ENCODE measurements at regions not wholly inside any gene's neighbourhood (a gene's known extent, or its start where the extent isn't known, plus 50 kb on each side); places are given as distances from the start of the nearest gene placed in this dataset.

DNA sequence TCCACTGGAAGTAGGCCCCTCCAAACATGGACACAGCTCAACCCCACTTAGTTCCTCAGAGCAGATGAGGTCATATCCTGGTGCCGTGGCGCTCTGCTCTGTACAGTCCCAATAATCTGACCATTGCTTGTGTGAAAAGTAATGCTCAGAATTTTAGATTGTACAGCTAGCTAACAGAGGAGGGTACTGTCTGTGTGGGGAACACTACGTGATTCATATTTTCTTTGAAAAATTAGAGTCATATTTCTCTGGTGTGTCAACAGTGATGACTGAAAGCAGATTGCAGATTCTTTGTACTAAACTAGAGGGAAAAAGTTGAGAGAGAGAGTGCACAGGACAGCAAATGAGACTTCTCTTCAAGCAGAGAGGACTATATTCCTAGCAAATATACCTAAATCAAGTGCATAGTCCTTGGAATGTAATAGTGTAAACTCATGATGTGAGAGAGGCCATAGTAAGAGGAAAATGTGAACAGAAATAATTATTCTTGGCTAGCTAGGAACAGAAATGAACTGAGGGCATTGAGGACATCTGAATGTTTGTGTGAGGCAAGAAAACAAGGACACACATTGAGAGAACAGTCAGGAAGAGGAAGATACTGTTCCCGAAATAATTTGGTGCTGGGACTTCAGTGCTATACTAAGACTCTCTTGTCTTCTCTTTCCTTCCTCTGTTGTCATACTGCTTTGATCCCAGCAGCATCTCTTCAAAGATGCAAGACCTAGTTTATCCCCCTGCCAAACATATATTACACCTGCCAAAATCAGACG is 157.0 kb upstream of the RND3 start:
- H3F3A ChIP-seq (ENCODE audit: insufficient read depth, low read depth): no peaks in the 10 kb centered on the region
- H3K27ac ChIP-seq: no peak overlapping the region
- BruUV-seq (replicated peaks): no TSS peak
- no peaks in the 10 kb centered on the region for H3K9me2 ChIP-seq (ENCODE audit: insufficient read depth)
- ChIA-PET POLR2A (ENCODE audit: unreplicated experiment) (interaction anchor here (0.5 kb wide), 1 partner anchor 759 kb away, joined by 4 read pairs; no protein-coding TSS in a partner anchor), CTCF (no interaction called here)
- H3K9me3 ChIP-seq (ENCODE audit: insufficient read depth, low read depth): no peaks in the 10 kb centered on the region
- TF ChIP-seq EZH2 (IDR thresholded peaks at IDR 0.05; ENCODE audit: low read depth): no peak
- TF ChIP-seq, protein P1, sequence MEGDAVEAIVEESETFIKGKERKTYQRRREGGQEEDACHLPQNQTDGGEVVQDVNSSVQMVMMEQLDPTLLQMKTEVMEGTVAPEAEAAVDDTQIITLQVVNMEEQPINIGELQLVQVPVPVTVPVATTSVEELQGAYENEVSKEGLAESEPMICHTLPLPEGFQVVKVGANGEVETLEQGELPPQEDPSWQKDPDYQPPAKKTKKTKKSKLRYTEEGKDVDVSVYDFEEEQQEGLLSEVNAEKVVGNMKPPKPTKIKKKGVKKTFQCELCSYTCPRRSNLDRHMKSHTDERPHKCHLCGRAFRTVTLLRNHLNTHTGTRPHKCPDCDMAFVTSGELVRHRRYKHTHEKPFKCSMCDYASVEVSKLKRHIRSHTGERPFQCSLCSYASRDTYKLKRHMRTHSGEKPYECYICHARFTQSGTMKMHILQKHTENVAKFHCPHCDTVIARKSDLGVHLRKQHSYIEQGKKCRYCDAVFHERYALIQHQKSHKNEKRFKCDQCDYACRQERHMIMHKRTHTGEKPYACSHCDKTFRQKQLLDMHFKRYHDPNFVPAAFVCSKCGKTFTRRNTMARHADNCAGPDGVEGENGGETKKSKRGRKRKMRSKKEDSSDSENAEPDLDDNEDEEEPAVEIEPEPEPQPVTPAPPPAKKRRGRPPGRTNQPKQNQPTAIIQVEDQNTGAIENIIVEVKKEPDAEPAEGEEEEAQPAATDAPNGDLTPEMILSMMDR (conservative IDR thresholded peaks at IDR 0.05): no peak
- H4K20me1 ChIP-seq (ENCODE audit: insufficient read depth): no peaks in the 10 kb centered on the region
- no peak for DNase-seq
- no peaks in the 10 kb centered on the region for H3K4me1 ChIP-seq (replicated peaks; ENCODE audit: insufficient read depth)
- no peaks in the 10 kb centered on the region for H3K36me3 ChIP-seq (ENCODE audit: low read depth)
- H3K4me3 ChIP-seq: no peak overlapping the region
- H3K79me2 ChIP-seq (ENCODE audit: low read depth): no peaks in the 10 kb centered on the region
- no peak overlapping the region for H3K4me2 ChIP-seq
- intact Hi-C loops (cut with micrococcal nuclease; ENCODE audit: unreplicated experiment): no loop called here
- no peak overlapping the region for H2AFZ ChIP-seq
- no peaks in the 10 kb centered on the region for H3K27me3 ChIP-seq (ENCODE audit: insufficient read depth, low read depth)

DNA sequence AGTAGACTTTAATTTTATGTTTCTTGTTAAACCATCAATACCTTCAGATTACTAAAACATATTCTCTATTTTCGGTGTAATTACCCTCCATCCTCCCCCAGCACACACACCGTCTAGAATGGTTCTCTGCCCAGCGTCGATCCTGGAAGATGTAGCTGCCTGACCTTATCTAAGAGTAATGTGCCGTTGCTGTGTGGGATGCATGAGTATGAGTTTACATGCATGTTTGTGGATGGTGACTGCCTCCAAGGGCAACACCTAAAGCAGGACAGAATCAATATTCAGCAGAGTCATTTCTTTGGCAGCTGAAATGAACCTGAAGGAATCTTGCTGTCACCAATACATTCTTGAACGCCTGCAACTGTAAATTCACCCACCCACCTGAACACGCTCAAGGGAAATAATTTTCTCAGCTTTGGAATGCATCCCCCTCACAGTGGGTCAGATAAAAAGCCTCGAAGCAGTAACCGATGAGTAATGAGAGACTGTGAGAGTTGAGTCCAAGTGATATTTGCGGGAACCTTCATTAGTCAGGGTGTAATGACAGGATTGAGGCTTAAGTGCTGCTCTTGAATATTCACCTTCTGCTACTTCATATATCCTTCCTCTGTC is 155.8 kb upstream of the RND3 start:
- Histone ChIP-seq H3K27me3 (ENCODE audit: insufficient read depth, low read depth) (no peaks in the 10 kb centered on the region), H3K27ac (no peak overlapping the region), H3K79me2 (ENCODE audit: low read depth) (no peaks in the 10 kb centered on the region), H2AFZ (no peak overlapping the region), H3F3A (ENCODE audit: insufficient read depth, low read depth) (no peaks in the 10 kb centered on the region), H3K36me3 (ENCODE audit: low read depth) (no peaks in the 10 kb centered on the region), H3K4me3 (no peak overlapping the region), H3K9me2 (ENCODE audit: insufficient read depth) (no peaks in the 10 kb centered on the region), H3K9me3 (ENCODE audit: insufficient read depth, low read depth) (no peaks in the 10 kb centered on the region), H4K20me1 (ENCODE audit: insufficient read depth) (no peaks in the 10 kb centered on the region), H3K4me2 (no peak overlapping the region), H3K4me1 (replicated peaks; ENCODE audit: insufficient read depth) (no peaks in the 10 kb centered on the region)
- CTCF ChIA-PET: no interaction called here
- POLR2A ChIA-PET (ENCODE audit: unreplicated experiment): no interaction called here
- TF ChIP-seq, protein P1 (conservative IDR thresholded peaks at IDR 0.05): no peak
- TF ChIP-seq EZH2 (IDR thresholded peaks at IDR 0.05; ENCODE audit: low read depth): no peak
- no peak for DNase-seq
- no TSS peak for BruUV-seq (replicated peaks)
- intact Hi-C loops (cut with micrococcal nuclease; ENCODE audit: unreplicated experiment): no loop called here

DNA sequence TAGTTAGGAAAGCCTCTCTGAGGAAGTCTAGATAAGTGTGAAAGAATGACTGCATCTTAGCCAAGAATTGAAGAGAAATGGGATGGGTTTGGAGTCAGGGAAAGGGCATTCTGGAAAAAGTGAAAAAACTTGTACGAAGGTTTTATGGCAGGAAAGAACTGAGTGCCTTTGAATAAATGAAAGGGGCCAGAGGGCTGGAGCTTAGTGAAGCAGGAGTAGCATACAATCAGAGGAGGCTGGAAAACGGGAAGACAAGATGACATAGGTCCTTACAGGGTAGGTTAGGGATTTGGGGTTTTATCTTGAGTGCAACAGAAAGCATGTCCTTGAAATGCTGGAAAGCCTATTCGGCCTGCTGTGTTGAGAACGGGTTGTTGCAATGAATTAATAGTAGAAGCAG is 152.6 kb upstream of the RND3 start:
- Histone ChIP-seq H3K79me2 (ENCODE audit: low read depth) (no peaks in the 10 kb centered on the region), H3F3A (ENCODE audit: insufficient read depth, low read depth) (no peaks in the 10 kb centered on the region), H2AFZ (0 out of 2 replicates have a peak overlapping the region, but pooled peaks have one; percentile 16), H3K4me3 (no peak overlapping the region), H3K4me1 (replicated peaks; ENCODE audit: insufficient read depth) (no peaks in the 10 kb centered on the region), H3K4me2 (no peak overlapping the region), H4K20me1 (ENCODE audit: insufficient read depth) (no peaks in the 10 kb centered on the region), H3K36me3 (ENCODE audit: low read depth) (no peaks in the 10 kb centered on the region), H3K9me2 (ENCODE audit: insufficient read depth) (no peaks in the 10 kb centered on the region), H3K27me3 (ENCODE audit: insufficient read depth, low read depth) (no peaks in the 10 kb centered on the region), H3K27ac (no peak overlapping the region), H3K9me3 (ENCODE audit: insufficient read depth, low read depth) (no peaks in the 10 kb centered on the region)
- no peak for TF ChIP-seq EZH2 (IDR thresholded peaks at IDR 0.05; ENCODE audit: low read depth)
- TF ChIP-seq, protein P1 (conservative IDR thresholded peaks at IDR 0.05): no peak
- DNase-seq: no peak
- ChIA-PET POLR2A (ENCODE audit: unreplicated experiment) (no interaction called here), CTCF (no interaction called here)
- no TSS peak for BruUV-seq (replicated peaks)
- intact Hi-C loops (cut with micrococcal nuclease; ENCODE audit: unreplicated experiment): no loop called here

Measured in PC-9 (cell line).